H1 (cell line): ENCODE measurements at regions not wholly inside any gene's neighbourhood (a gene's known extent, or its start where the extent isn't known, plus 50 kb on each side); places are given as distances from the start of the nearest gene placed in this dataset.

Source experiments
- POLR2A ChIP-seq, 2 experiments: IDR thresholded peaks; 1 replicate in 1 of 2; 2 replicates in 1 of 2; pipeline ENCODE4 v1.6.1; 2011; ENCODE audit warnings: low read depth in 2 of 2, low read length in 2 of 2, mild to moderate bottlenecking in 2 of 2; ENCODE audit errors: control extremely low read depth in 1 of 2
- SAP30 ChIP-seq: fragments of 300-600 bp; sonication (generic); IDR thresholded peaks from 2 replicates; pipeline ENCODE4 v1.7.1; 2012; ENCODE audit warnings: low read length, moderate library complexity, mild to moderate bottlenecking, inconsistent platforms; ENCODE audit not compliant: insufficient read depth, insufficient replicate concordance
- TEAD4 ChIP-seq: IDR thresholded peaks from 2 replicates; pipeline ENCODE4 v1.6.1; 2012; ENCODE audit warnings: low read depth, low read length, inconsistent platforms, mixed read lengths

GRCh38 chr16:55257966-55258613 lies 65.9 kb upstream of the IRX6 start (continued):
- TF ChIP-seq SAP30: no peak
- TF ChIP-seq POLR2A (IDR thresholded peaks at IDR 0.05; ENCODE audit: control extremely low read depth in 1 of 2, low read depth in 2 of 2, low read length in 2 of 2): no peak
- TF ChIP-seq TEAD4: no peak
